Transverse colon (tissue), 3 donors: ENCODE measurements at regions not wholly inside any gene's neighbourhood (a gene's known extent, or its start where the extent isn't known, plus 50 kb on each side); places are given as distances from the start of the nearest gene placed in this dataset.

ENCODE experiments used
- CTCF ChIP-seq, 5 experiments: fragments of 200-600 bp in 3 of 5; fragments of 450-650 bp in 2 of 5; sonication (generic) in 3 of 5; IDR thresholded peaks; 1 replicate in 2 of 5; 2 replicates in 3 of 5; pipeline ENCODE4 v1.5.1; 2016 to 2017; ENCODE audit warnings: antibody characterized with exemption in 5 of 5, inconsistent platforms in 3 of 5, mild to moderate bottlenecking in 2 of 5, moderate library complexity in 1 of 5
- EP300 ChIP-seq: sonication (generic); formaldehyde crosslinking; IDR thresholded peaks from one replicate; pipeline ENCODE4 v1.6.1; 2017; ENCODE audit warnings: antibody characterized with exemption, low read depth
- POLR2A ChIP-seq: fragments of 450-650 bp; IDR thresholded peaks from one replicate; pipeline ENCODE4 v1.6.1; 2016; ENCODE audit warnings: antibody characterized with exemption, mild to moderate bottlenecking, moderate library complexity

- TF ChIP-seq EP300 = no peak
- TF ChIP-seq CTCF (IDR thresholded peaks at IDR 0.05) = no peak
- no peak for TF ChIP-seq POLR2A
Observed at GRCh38 chr3:187484547-187485295, 116.5 kb downstream of the RTP4 start.
